Muscle of leg (tissue), 3 donors: ENCODE measurements at regions not wholly inside any gene's neighbourhood (a gene's known extent, or its start where the extent isn't known, plus 50 kb on each side); places are given as distances from the start of the nearest gene placed in this dataset.

Experiments used
- DNase-seq: peaks from one replicate; pipeline ENCODE4 v3.0.0; 2013
- H3K27ac ChIP-seq: one replicate; pipeline ENCODE4 v1.5.1; 2013; ENCODE audit warnings: mild to moderate bottlenecking, low read length, control low read depth
- H3K27me3 ChIP-seq: one replicate; pipeline ENCODE4 v1.6.1; 2013; ENCODE audit warnings: low read length; ENCODE audit not compliant: control insufficient read depth, insufficient read depth
- H3K36me3 ChIP-seq: one replicate; pipeline ENCODE4 v1.6.1; 2013; ENCODE audit warnings: low read length; ENCODE audit not compliant: control insufficient read depth, insufficient read depth
- H3K4me1 ChIP-seq: one replicate; pipeline ENCODE4 v1.6.1; 2013; ENCODE audit warnings: low read length; ENCODE audit not compliant: control insufficient read depth, insufficient read depth
- H3K4me3 ChIP-seq: one replicate; pipeline ENCODE4 v1.5.1; 2013; ENCODE audit warnings: low read length, control low read depth
- H3K9me3 ChIP-seq: replicated peaks from 2 replicates; pipeline ENCODE4 v1.6.1; 2013; ENCODE audit warnings: low read depth, low read length; ENCODE audit not compliant: control insufficient read depth
- WGBS: methylation state at CpG from one replicate; pipeline ENCODE4 v1.1.5; 2013; ENCODE audit warnings: missing lambda C conversion rate; ENCODE audit not compliant: insufficient coverage; 5-methylcytosine and 5-hydroxymethylcytosine counted together

DNA sequence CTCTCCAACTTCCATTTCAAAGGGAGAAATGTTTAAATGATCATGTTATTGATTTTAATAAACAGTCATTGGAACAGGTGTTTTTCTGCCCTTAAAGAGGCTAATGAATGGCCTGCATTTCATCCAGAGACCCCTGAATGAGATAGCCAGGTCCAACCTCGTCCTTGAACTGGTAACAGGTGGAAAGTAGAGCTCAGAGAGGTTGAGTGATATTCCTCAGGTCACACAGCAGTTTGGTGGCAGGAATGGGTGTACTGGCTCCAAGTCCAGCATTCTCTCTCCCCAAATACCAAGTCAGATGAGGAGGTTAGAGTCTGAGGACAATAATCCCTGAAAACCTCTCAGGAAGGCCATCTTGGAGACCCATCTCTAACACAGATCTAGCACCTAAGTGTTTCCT is 81.7 kb upstream of the ANO1 start:
- DNase-seq, result no peak
- H3K36me3 ChIP-seq, result no peaks in the 10 kb centered on the region
- no peak overlapping the region for H3K27ac ChIP-seq
- H3K27me3 ChIP-seq, result peaks cover 2% of the 10 kb centered on the region
- no CpG with 5 or more reads among the region's 1 CpG for WGBS
- H3K4me1 ChIP-seq, result peaks cover 3% of the 10 kb centered on the region
- H3K4me3 ChIP-seq, result no peak overlapping the region
- H3K9me3 ChIP-seq, result no peaks in the 10 kb centered on the region

DNA sequence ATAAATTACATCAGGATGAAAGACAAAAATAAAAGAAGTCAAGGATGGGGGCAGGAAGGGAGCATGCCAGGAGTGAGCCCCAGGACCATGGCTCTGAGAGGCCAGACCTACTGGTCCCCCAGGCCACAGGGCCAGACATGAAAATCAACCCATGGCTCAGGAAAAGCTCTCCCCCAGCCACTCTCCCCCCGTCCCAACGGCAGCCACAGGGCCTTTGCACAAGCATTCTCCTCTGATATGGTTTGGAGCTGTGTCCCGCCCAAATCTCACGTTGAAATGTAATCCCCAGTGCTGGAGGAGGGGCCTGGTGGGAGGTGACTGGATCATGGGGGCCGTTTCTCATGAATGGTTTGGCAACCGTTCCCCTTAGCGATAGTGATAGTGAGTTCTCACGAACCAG is 80.8 kb upstream of the ANO1 start:
- H3K9me3 ChIP-seq, result no peaks in the 10 kb centered on the region
- no peaks in the 10 kb centered on the region for H3K36me3 ChIP-seq
- no peak overlapping the region for H3K27ac ChIP-seq
- DNase-seq, result no peak
- 63% methylated on average over 4 of the region's 8 CpGs for WGBS
- H3K27me3 ChIP-seq, result peaks cover 2% of the 10 kb centered on the region
- H3K4me3 ChIP-seq, result no peak overlapping the region
- peaks cover 3% of the 10 kb centered on the region for H3K4me1 ChIP-seq

DNA sequence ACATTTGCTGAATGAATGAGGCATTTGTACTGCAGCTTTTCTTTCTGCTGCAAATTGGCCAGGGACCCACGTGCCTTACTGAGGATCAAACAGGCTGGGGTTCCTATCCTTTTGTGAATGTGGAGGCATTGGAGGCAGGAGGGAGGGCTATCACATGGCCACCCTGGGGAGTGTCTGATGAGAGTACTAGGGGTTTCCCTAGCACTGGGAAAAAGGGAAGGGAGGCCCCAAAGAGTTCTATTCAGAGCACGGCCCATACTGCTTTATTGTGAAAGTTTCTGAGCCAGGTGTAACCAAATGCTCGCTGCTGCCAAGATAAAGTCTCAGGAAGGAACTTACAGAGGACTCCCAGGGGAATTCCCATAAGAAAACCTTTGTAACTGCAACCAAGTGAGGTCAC is 78.4 kb upstream of the ANO1 start:
- Histone ChIP-seq H3K27ac (no peak overlapping the region), H3K36me3 (no peaks in the 10 kb centered on the region), H3K27me3 (peaks cover 5% of the 10 kb centered on the region), H3K4me3 (no peak overlapping the region), H3K9me3 (no peaks in the 10 kb centered on the region), H3K4me1 (peaks cover 3% of the 10 kb centered on the region)
- WGBS, result 36% methylated on average over 3 of the region's 3 CpGs
- peak; percentile 36 for DNase-seq

DNA sequence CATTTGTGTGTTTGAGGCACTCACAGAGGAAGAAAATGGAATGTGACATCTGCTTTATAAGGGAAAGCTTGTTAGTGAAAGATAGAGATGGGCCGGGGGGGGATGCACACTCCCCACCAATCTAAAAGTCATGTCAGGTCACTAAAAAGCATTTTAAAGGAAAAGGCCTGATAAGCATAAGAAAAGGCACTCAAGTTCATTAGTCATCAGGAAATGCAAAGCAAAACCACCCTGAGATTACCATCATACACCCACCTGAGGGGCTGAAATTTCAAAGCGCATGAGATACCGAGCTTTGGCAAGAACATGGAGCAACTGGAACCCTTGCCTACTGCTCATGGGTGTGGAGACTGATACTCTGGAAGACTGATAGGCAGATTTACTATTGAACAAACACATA is 77.9 kb upstream of the ANO1 start:
- H3K27me3 ChIP-seq, result peaks cover 5% of the 10 kb centered on the region
- peaks cover 3% of the 10 kb centered on the region for H3K4me1 ChIP-seq
- H3K27ac ChIP-seq, result no peak overlapping the region
- no peak overlapping the region for H3K4me3 ChIP-seq
- no peak for DNase-seq
- no peaks in the 10 kb centered on the region for H3K9me3 ChIP-seq
- WGBS, result no CpG with 5 or more reads among the region's 3 CpGs
- no peaks in the 10 kb centered on the region for H3K36me3 ChIP-seq

DNA sequence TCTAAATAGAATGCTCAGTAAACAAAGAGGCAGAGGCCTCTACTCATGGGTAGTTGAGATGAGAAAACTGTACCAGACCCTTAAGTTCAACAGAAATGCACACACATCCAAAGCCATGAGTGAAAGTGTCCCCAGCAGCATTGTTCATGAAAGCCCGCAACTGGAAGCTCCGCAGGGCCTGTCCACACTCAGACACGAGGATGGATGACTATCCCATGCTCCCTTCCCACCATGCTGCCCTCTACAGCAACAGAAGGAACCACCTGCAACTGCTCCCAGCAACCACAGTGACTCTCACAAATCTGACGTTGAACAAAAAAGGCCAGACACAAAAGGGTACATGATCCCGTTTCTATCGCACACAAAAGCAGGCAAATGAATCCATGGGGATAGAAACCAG is 76.9 kb upstream of the ANO1 start:
- Histone ChIP-seq H3K36me3 (no peaks in the 10 kb centered on the region), H3K4me1 (peaks cover 3% of the 10 kb centered on the region), H3K4me3 (no peak overlapping the region), H3K27ac (no peak overlapping the region), H3K27me3 (peaks cover 3% of the 10 kb centered on the region), H3K9me3 (no peaks in the 10 kb centered on the region)
- WGBS, result 85% methylated on average over 6 of the region's 6 CpGs
- DNase-seq, result no peak

DNA sequence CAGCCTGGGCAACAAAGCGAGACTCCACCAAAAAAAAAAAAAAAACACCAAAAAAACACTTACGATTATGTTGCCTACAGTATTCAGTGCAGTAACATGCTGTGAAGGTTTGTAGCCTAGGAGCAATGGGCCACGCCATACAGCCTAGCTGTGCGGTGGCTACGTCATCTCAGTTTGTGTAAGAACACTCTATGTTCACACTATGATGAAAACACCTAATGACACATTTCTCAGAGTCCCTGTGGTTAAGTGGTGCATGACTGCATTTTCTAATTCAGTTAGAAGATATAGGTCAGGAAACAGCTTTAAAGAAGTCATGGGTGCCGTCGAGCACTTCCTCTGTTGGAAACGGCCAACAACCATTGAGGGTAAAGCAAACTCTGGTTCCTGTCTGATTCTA is 75.7 kb upstream of the ANO1 start:
- H3K4me1 ChIP-seq, result peaks cover 3% of the 10 kb centered on the region
- H3K9me3 ChIP-seq, result no peaks in the 10 kb centered on the region
- no peak overlapping the region for H3K27ac ChIP-seq
- H3K27me3 ChIP-seq, result peaks cover 3% of the 10 kb centered on the region
- WGBS, result no CpG with 5 or more reads among the region's 8 CpGs
- no peak overlapping the region for H3K4me3 ChIP-seq
- no peaks in the 10 kb centered on the region for H3K36me3 ChIP-seq
- no peak for DNase-seq

DNA sequence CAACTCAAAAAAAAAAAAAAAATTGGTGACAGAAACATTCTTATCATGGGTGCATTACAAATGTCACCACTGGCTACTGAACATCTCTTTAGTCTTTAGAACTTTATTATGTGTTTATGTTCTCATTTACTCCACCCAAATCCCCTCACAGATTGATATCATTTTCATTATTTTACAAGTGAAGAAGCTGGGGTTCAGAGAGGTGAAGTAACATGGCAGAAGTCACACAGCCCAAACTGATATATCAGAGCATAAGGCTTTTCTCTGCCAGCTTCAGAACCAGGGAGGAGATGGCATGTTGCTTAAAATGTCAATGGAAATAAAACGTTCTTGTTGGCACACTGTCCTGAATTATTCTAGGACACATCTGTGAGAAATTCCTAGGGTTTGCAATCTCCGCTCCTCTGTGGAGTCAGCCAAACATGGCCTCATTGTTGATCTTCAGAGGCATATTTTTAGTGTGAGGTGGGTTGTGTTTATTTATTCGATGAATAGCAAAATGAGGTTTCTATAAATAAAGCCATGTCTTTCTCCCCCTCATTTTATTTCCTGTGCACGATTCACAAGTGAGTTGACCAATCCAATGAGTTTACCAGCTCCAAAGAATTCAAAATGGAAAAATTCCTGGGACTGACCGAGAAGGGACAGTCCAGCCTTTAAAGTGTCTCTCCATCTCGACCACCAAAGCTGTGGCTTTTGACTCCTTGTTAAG is 72.9 kb upstream of the ANO1 start:
- Histone ChIP-seq H3K4me3 (no peak overlapping the region), H3K27ac (no peak overlapping the region), H3K4me1 (no peaks in the 10 kb centered on the region), H3K27me3 (peaks cover 5% of the 10 kb centered on the region), H3K36me3 (no peaks in the 10 kb centered on the region), H3K9me3 (no peaks in the 10 kb centered on the region)
- WGBS, result 0% methylated on average over 1 of the region's 6 CpGs
- peak; percentile 59 for DNase-seq

DNA sequence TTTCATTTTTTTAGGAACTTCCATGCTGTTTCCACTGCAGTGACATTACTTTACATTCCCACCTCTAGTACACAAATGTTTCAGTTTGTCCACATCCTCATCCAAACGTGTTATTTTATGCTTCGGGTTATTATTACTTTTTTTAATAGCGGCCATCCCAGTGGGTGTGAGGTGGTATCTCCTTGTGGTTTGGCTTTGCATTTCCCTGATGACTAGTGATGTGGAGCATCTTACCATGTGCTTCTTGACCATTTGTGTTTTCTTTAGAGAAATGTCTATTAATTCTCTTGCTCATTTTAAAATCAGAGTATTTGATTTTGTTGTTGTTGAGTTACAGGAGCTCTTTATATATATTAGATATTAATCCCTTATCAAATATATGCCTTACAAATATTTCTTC is 70.3 kb upstream of the ANO1 start:
- no peak overlapping the region for H3K27ac ChIP-seq

DNA sequence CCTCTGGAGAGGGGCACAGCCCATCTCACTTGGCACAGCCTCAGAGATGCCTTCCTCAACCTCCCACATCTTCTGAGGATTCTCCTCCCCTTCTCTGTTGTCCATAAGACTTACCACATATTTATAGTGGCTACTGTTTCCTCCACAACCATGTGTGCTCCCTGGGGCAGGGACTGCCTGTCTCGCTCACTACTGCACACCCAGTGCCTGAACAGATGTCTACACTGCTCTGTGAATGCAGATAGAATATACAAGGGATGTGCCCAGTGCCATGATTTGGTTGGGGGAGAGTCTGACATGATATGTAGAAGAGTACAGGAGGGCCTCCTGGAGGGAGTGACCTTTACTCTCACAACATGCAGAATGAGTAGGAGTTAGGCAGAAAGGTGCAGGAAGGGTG is 67.3 kb upstream of the ANO1 start:
- no peaks in the 10 kb centered on the region for H3K36me3 ChIP-seq
- no peaks in the 10 kb centered on the region for H3K9me3 ChIP-seq
- peaks cover 2% of the 10 kb centered on the region for H3K27me3 ChIP-seq
- DNase-seq, result no peak
- no peaks in the 10 kb centered on the region for H3K4me1 ChIP-seq
- no peak overlapping the region for H3K27ac ChIP-seq
- no peak overlapping the region for H3K4me3 ChIP-seq
- no CpG with 5 or more reads among the region's 1 CpG for WGBS

More for the DNA sequence above, 70.3 kb upstream of the ANO1 start:
- Histone ChIP-seq H3K36me3 (no peaks in the 10 kb centered on the region), H3K4me1 (no peaks in the 10 kb centered on the region), H3K4me3 (no peak overlapping the region), H3K9me3 (no peaks in the 10 kb centered on the region), H3K27me3 (peaks cover 5% of the 10 kb centered on the region)
- no peak for DNase-seq
- WGBS, result no CpG with 5 or more reads among the region's 3 CpGs

DNA sequence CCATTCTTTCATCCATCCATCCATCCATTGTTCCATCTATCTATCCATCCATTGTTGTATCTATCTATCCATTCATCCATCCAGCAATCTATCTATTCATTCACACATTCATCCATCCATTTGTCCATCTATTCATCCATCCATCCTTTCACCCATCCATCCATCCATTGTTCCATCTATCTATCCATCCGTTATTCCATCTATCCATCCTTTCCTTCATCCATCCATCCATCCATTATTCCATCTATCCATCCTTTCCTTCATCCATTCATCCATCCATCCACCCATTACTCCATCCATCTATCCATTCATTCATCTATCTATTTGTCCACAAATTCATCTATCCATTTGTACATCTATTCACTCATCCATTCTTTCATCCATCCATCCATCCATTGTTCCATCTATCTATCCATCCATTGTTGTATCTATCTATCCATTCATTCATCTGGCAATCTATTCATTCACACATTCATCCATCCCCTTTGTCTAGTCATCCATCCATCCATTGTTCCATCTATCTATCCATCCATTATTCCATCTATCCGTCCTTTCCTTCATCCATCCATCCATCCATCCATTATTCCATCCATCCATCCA is 65.9 kb upstream of the ANO1 start:
- 83% methylated on average over 2 of the region's 2 CpGs for WGBS
- no peak for DNase-seq
- H3K4me1 ChIP-seq, result no peaks in the 10 kb centered on the region
- H3K27ac ChIP-seq, result no peak overlapping the region
- H3K9me3 ChIP-seq, result no peaks in the 10 kb centered on the region
- H3K36me3 ChIP-seq, result no peaks in the 10 kb centered on the region
- no peak overlapping the region for H3K4me3 ChIP-seq
- H3K27me3 ChIP-seq, result peaks cover 2% of the 10 kb centered on the region
